G401.6 (cell line): ENCODE measurements at regions not wholly inside any gene's neighbourhood (a gene's known extent, or its start where the extent isn't known, plus 50 kb on each side); places are given as distances from the start of the nearest gene placed in this dataset.

Experiments
- FAIRE-seq: peaks from 2 replicates; lab custom pipeline; 2012; peaks lifted over from hg19 to GRCh38; lab: Jason Lieb, UNC

GRCh38 chr11:80415580-80415979, 974.8 kb upstream of the TENM4 start:
- FAIRE-seq, result no peak

GRCh38 chr11:80414181-80415165, 973.6 kb upstream of the TENM4 start:
- no peak for FAIRE-seq

- no peak for FAIRE-seq
Observed at GRCh38 chr11:80412604-80413003, 971.8 kb upstream of the TENM4 start.

- FAIRE-seq, result no peak
Observed at GRCh38 chr11:80393210-80393609, 952.4 kb upstream of the TENM4 start.

GRCh38 chr11:80390505-80390904, 949.7 kb upstream of the TENM4 start:
- FAIRE-seq, result no peak

- FAIRE-seq, result no peak
Observed at GRCh38 chr11:80388536-80388935, 947.7 kb upstream of the TENM4 start.

GRCh38 chr11:80388130-80388529, 947.3 kb upstream of the TENM4 start:
- no peak for FAIRE-seq

- no peak for FAIRE-seq
Observed at GRCh38 chr11:80383655-80384054, 942.8 kb upstream of the TENM4 start.

GRCh38 chr11:80379620-80380278, 938.9 kb upstream of the TENM4 start:
- no peak for FAIRE-seq

- no peak for FAIRE-seq
Observed at GRCh38 chr11:80371931-80372330, 931.1 kb upstream of the TENM4 start.

GRCh38 chr11:80365980-80366379, 925.1 kb upstream of the TENM4 start:
- no peak for FAIRE-seq

- no peak for FAIRE-seq
Observed at GRCh38 chr11:80365076-80365725, 924.4 kb upstream of the TENM4 start.

- FAIRE-seq, result no peak
Observed at GRCh38 chr11:80362563-80363340, 921.9 kb upstream of the TENM4 start.

GRCh38 chr11:80355251-80355650, 914.4 kb upstream of the TENM4 start:
- no peak for FAIRE-seq

- no peak for FAIRE-seq
Observed at GRCh38 chr11:80350541-80350940, 909.7 kb upstream of the TENM4 start.

GRCh38 chr11:80349997-80350396, 909.2 kb upstream of the TENM4 start:
- no peak for FAIRE-seq

GRCh38 chr11:80346353-80347059, 905.7 kb upstream of the TENM4 start:
- no peak for FAIRE-seq

- FAIRE-seq, result no peak
Observed at GRCh38 chr11:80343436-80343835, 902.6 kb upstream of the TENM4 start.

- FAIRE-seq, result no peak
Observed at GRCh38 chr11:80338231-80338630, 897.4 kb upstream of the TENM4 start.

GRCh38 chr11:80331694-80332093, 890.9 kb upstream of the TENM4 start:
- FAIRE-seq, result no peak

GRCh38 chr11:80330264-80330663, 889.4 kb upstream of the TENM4 start:
- no peak for FAIRE-seq

- FAIRE-seq, result no peak
Observed at GRCh38 chr11:80328774-80329173, 887.9 kb upstream of the TENM4 start.
